ENCODE measurements at regions not wholly inside any gene's neighbourhood (a gene's known extent, or its start where the extent isn't known, plus 50 kb on each side); places are given as distances from the start of the nearest gene placed in this dataset.

GRCh38 chr1:221871056-221871455 is 129.2 kb upstream of the DUSP10 start:
- FAIRE-seq (no peak), ATAC-seq (no peak), DNase-seq (no peak)
- H3K4me3 ChIP-seq: no peak overlapping the region
- TF ChIP-seq CTCF (IDR thresholded peaks at IDR 0.05): no peak
- whole genome bisulfite sequencing, 2 donors: 60 to 84% methylated on average over 6 of the region's 6 CpGs
- no peaks in the 10 kb centered on the region for H3K36me3 ChIP-seq
- H3K9me3 ChIP-seq: no peaks in the 10 kb centered on the region
- no peaks in the 10 kb centered on the region for H3K4me1 ChIP-seq
- intact Hi-C loops (cut with DNase I): no loop called here
- H3K27ac ChIP-seq: no peak overlapping the region
- no peaks in the 10 kb centered on the region for H3K27me3 ChIP-seq

GRCh38 chr1:221869779-221870178 is 127.9 kb upstream of the DUSP10 start:
- Histone ChIP-seq H3K9me3 (no peaks in the 10 kb centered on the region), H3K27me3 (no peaks in the 10 kb centered on the region), H3K4me3 (no peak overlapping the region), H3K36me3 (no peaks in the 10 kb centered on the region), H3K27ac (no peak overlapping the region), H3K4me1 (no peaks in the 10 kb centered on the region)
- WGBS, 2 donors: 92 to 95% methylated on average over 3 of the region's 3 CpGs
- FAIRE-seq (no peak), DNase-seq (no peak), ATAC-seq (no peak)
- intact Hi-C loops (cut with DNase I): no loop called here
- TF ChIP-seq CTCF (IDR thresholded peaks at IDR 0.05): no peak

GRCh38 chr1:221868593-221869303 is 126.9 kb upstream of the DUSP10 start:
- no peaks in the 10 kb centered on the region for H3K27me3 ChIP-seq
- no peak for ATAC-seq

GRCh38 chr1:221867003-221867402 is 125.1 kb upstream of the DUSP10 start:
- TF ChIP-seq CTCF (IDR thresholded peaks at IDR 0.05): no peak
- no peak for ATAC-seq
- H3K27ac ChIP-seq: no peak overlapping the region
- no peaks in the 10 kb centered on the region for H3K9me3 ChIP-seq
- no peak overlapping the region for H3K4me3 ChIP-seq
- no peak for FAIRE-seq
- no peaks in the 10 kb centered on the region for H3K36me3 ChIP-seq
- no peak for DNase-seq
- H3K27me3 ChIP-seq: no peaks in the 10 kb centered on the region
- intact Hi-C loops (cut with DNase I): no loop called here
- no peaks in the 10 kb centered on the region for H3K4me1 ChIP-seq
- 65 to 73% methylated on average over 1 of the region's 1 CpG for WGBS, 2 donors

More at GRCh38 chr1:221868593-221869303, 126.9 kb upstream of the DUSP10 start:
- 79 to 91% methylated on average over 3 of the region's 3 CpGs for WGBS, 2 donors
- no peak overlapping the region for H3K4me3 ChIP-seq
- no peak for FAIRE-seq
- DNase-seq: no peak
- no peak for TF ChIP-seq CTCF (IDR thresholded peaks at IDR 0.05)
- H3K9me3 ChIP-seq: no peaks in the 10 kb centered on the region
- H3K27ac ChIP-seq: no peak overlapping the region
- H3K36me3 ChIP-seq: no peaks in the 10 kb centered on the region
- H3K4me1 ChIP-seq: no peaks in the 10 kb centered on the region
- intact Hi-C loops (cut with DNase I): no loop called here

GRCh38 chr1:221865808-221866207 is 123.9 kb upstream of the DUSP10 start:
- Histone ChIP-seq H3K36me3 (no peaks in the 10 kb centered on the region), H3K4me3 (no peak overlapping the region), H3K9me3 (no peaks in the 10 kb centered on the region), H3K27me3 (no peaks in the 10 kb centered on the region), H3K4me1 (no peaks in the 10 kb centered on the region), H3K27ac (no peak overlapping the region)
- TF ChIP-seq CTCF (IDR thresholded peaks at IDR 0.05): no peak
- no peak for ATAC-seq
- intact Hi-C loops (cut with DNase I): no loop called here
- DNase-seq: no peak
- no peak for FAIRE-seq
- 88 to 94% methylated on average over 4 of the region's 4 CpGs for WGBS, 2 donors
